Keratinocyte (primary cell): ENCODE measurements at regions not wholly inside any gene's neighbourhood (a gene's known extent, or its start where the extent isn't known, plus 50 kb on each side); places are given as distances from the start of the nearest gene placed in this dataset.

ENCODE experiments used
- CTCF ChIP-seq, 3 experiments: IDR thresholded peaks in 1 of 3; conservative IDR thresholded peaks in 1 of 3; optimal IDR thresholded peaks in 1 of 3; 2 replicates in 2 of 3; 3 replicates in 1 of 3; pipeline versions ENCODE3 to v1.5.1; 2011; ENCODE audit warnings: low read length in 3 of 3, mild to moderate bottlenecking in 3 of 3, moderate library complexity in 2 of 3, control low read depth in 1 of 3, inconsistent platforms in 1 of 3; ENCODE audit not compliant: insufficient read depth in 2 of 3; ENCODE audit errors: extremely low read depth in 1 of 3
- EZH2 ChIP-seq: IDR thresholded peaks from one replicate; pipeline ENCODE4 v1.6.1; 2012; ENCODE audit warnings: inconsistent platforms, mild to moderate bottlenecking, low read length, moderate library complexity

- TF ChIP-seq CTCF (optimal IDR thresholded peaks at IDR 0.05 in 1 of 3, IDR thresholded peaks at IDR 0.05 in 1 of 3, conservative IDR thresholded peaks at IDR 0.05 in 1 of 3; ENCODE audit: extremely low read depth in 1 of 3, insufficient read depth in 2 of 3, low read length in 3 of 3), result no peak
- TF ChIP-seq EZH2, result no peak
Measured at GRCh38 chr16:66079671-66080334, 286.7 kb upstream of the CDH5 start.
